Loucy (cell line): ENCODE measurements at regions not wholly inside any gene's neighbourhood (a gene's known extent, or its start where the extent isn't known, plus 50 kb on each side); places are given as distances from the start of the nearest gene placed in this dataset.

Experiments
- CTCF ChIP-seq: fragments of 200-600 bp; sonication (generic); conservative IDR thresholded peaks from 2 replicates; pipeline ENCODE4 v1.5.1; 2014; ENCODE audit warnings: mild to moderate bottlenecking, antibody characterized with exemption, low read length
- EZH2phosphoT487 ChIP-seq: fragments of 200-600 bp; IDR thresholded peaks from 2 replicates; pipeline ENCODE4 v1.6.1; 2018; ENCODE audit warnings: antibody characterized with exemption, mild to moderate bottlenecking, moderate library complexity, borderline replicate concordance

GRCh38 chr4:126341927-126342326 is 1027.2 kb downstream of the FAT4 start:
- TF ChIP-seq CTCF = no peak
- no peak for TF ChIP-seq EZH2phosphoT487
